ENCODE measurements at regions not wholly inside any gene's neighbourhood (a gene's known extent, or its start where the extent isn't known, plus 50 kb on each side); places are given as distances from the start of the nearest gene placed in this dataset.

GRCh38 chr3:159480046-159480445, 508.6 kb upstream of the IL12A start:
- H2AFZ ChIP-seq (ENCODE audit: low read depth, low read length, poor library complexity, severe bottlenecking): no peak overlapping the region
- H3K27ac ChIP-seq (ENCODE audit: low read depth, low read length): no peak overlapping the region
- intact Hi-C loops (cut with micrococcal nuclease): no loop called here
- ChIA-PET CTCF (no interaction called here), RAD21 (ENCODE audit: low non-redundant PET in 1 of 2, low total read pairs in 2 of 2, uncharacterized antibody in 2 of 2, unreplicated experiment in 2 of 2) (no interaction called here), POLR2A (no interaction called here)
- H3K4me3 ChIP-seq (replicated peaks in 1 of 2; ENCODE audit: low read depth in 1 of 2, low read length in 2 of 2): no peak overlapping the region
- DNase-seq (ENCODE audit: low read depth, low spot score) (no peak), ATAC-seq (no peak)
- TF ChIP-seq, protein P1, sequence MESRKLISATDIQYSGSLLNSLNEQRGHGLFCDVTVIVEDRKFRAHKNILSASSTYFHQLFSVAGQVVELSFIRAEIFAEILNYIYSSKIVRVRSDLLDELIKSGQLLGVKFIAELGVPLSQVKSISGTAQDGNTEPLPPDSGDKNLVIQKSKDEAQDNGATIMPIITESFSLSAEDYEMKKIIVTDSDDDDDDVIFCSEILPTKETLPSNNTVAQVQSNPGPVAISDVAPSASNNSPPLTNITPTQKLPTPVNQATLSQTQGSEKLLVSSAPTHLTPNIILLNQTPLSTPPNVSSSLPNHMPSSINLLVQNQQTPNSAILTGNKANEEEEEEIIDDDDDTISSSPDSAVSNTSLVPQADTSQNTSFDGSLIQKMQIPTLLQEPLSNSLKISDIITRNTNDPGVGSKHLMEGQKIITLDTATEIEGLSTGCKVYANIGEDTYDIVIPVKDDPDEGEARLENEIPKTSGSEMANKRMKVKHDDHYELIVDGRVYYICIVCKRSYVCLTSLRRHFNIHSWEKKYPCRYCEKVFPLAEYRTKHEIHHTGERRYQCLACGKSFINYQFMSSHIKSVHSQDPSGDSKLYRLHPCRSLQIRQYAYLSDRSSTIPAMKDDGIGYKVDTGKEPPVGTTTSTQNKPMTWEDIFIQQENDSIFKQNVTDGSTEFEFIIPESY (IDR thresholded peaks at IDR 0.05; ENCODE audit: extremely low read depth, insufficient replicate concordance, low read length): no peak
- TF ChIP-seq CBX3 (IDR thresholded peaks at IDR 0.05; ENCODE audit: low read depth) (no peak), RAD21 (IDR thresholded peaks at IDR 0.05; ENCODE audit: low read depth) (no peak), SRF (IDR thresholded peaks at IDR 0.05; ENCODE audit: low read depth) (no peak)
- TF ChIP-seq, protein P2, sequence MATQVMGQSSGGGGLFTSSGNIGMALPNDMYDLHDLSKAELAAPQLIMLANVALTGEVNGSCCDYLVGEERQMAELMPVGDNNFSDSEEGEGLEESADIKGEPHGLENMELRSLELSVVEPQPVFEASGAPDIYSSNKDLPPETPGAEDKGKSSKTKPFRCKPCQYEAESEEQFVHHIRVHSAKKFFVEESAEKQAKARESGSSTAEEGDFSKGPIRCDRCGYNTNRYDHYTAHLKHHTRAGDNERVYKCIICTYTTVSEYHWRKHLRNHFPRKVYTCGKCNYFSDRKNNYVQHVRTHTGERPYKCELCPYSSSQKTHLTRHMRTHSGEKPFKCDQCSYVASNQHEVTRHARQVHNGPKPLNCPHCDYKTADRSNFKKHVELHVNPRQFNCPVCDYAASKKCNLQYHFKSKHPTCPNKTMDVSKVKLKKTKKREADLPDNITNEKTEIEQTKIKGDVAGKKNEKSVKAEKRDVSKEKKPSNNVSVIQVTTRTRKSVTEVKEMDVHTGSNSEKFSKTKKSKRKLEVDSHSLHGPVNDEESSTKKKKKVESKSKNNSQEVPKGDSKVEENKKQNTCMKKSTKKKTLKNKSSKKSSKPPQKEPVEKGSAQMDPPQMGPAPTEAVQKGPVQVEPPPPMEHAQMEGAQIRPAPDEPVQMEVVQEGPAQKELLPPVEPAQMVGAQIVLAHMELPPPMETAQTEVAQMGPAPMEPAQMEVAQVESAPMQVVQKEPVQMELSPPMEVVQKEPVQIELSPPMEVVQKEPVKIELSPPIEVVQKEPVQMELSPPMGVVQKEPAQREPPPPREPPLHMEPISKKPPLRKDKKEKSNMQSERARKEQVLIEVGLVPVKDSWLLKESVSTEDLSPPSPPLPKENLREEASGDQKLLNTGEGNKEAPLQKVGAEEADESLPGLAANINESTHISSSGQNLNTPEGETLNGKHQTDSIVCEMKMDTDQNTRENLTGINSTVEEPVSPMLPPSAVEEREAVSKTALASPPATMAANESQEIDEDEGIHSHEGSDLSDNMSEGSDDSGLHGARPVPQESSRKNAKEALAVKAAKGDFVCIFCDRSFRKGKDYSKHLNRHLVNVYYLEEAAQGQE (IDR thresholded peaks at IDR 0.05; ENCODE audit: low read depth): no peak
- H3K9me3 ChIP-seq (ENCODE audit: control insufficient read depth in 1 of 2, insufficient read depth in 1 of 2, low read depth in 1 of 2, low read length in 2 of 2): no peaks in the 10 kb centered on the region
- no peak overlapping the region for H3K9ac ChIP-seq (ENCODE audit: low read length)
- H3K36me3 ChIP-seq (ENCODE audit: control insufficient read depth in 1 of 2, insufficient read depth in 2 of 2, low read length in 2 of 2): no peaks in the 10 kb centered on the region
- no TSS peak for BruUV-seq (replicated peaks)
- no peaks in the 10 kb centered on the region for H3K4me1 ChIP-seq (ENCODE audit: control insufficient read depth in 1 of 2, insufficient read depth in 2 of 2, low read length in 2 of 2)
- H3K9me2 ChIP-seq (ENCODE audit: insufficient read depth): no peaks in the 10 kb centered on the region
- H3K27me3 ChIP-seq (ENCODE audit: insufficient read depth, low read length): no peaks in the 10 kb centered on the region
- no peak overlapping the region for H3K4me2 ChIP-seq (ENCODE audit: low read length)
- no peaks in the 10 kb centered on the region for H3K79me2 ChIP-seq (ENCODE audit: insufficient read depth, low read length)
- no peaks in the 10 kb centered on the region for H4K20me1 ChIP-seq (ENCODE audit: insufficient read depth)

All from HCT116 (cell line).